MCF 10A (cell line): ENCODE measurements at regions not wholly inside any gene's neighbourhood (a gene's known extent, or its start where the extent isn't known, plus 50 kb on each side); places are given as distances from the start of the nearest gene placed in this dataset.
"Not testable (repeated sequence)": the region's sequence is repeated elsewhere in the genome, so short reads cannot be mapped to it uniquely, and the experiment has no call there.

Experiments used
- BruUV-seq: library from RNA; stranded (reverse); fragments of 400-500 nt; replicated peaks from 2 replicates; lab custom pipeline; 2021; lab: Mats Ljungman, UMichigan
- CTCF ChIA-PET: fragments of 300-600 bp; sonication (Branson Sonifier 250); formaldehyde crosslinking; extraction: SDS; loops from one replicate; lab custom pipeline; 2021; ENCODE audit warnings: antibody characterized with exemption, inconsistent platforms; lab: Yijun Ruan, JAX
- POLR2A ChIA-PET: fragments of 300-600, 350-650 bp; sonication (Branson Sonifier 250); formaldehyde crosslinking; extraction: SDS; loops from one replicate; lab custom pipeline; 2020; ENCODE audit warnings: antibody characterized with exemption, inconsistent platforms; lab: Yijun Ruan, JAX
- DNase-seq: peaks from one replicate; pipeline ENCODE4 v3.0.0-alpha.2; 2018; ENCODE audit not compliant: unreplicated experiment
- H3K27ac Mint-ChIP-seq: one replicate; pipeline ENCODE4 v1.8.0; 2022; ENCODE audit warnings: mild to moderate bottlenecking, low read depth, mixed read lengths; ENCODE audit not compliant: unreplicated experiment
- H3K27me3 Mint-ChIP-seq: one replicate; pipeline ENCODE4 v1.8.0; 2022; ENCODE audit warnings: mixed read lengths; ENCODE audit not compliant: insufficient read depth, unreplicated experiment
- H3K36me3 Mint-ChIP-seq: one replicate; pipeline ENCODE4 v1.8.0; 2022; ENCODE audit warnings: mild to moderate bottlenecking, moderate library complexity, mixed read lengths; ENCODE audit not compliant: insufficient read depth, unreplicated experiment
- H3K4me1 Mint-ChIP-seq: one replicate; pipeline ENCODE4 v1.8.0; 2022; ENCODE audit warnings: mixed read lengths; ENCODE audit not compliant: insufficient read depth, unreplicated experiment
- H3K4me3 Mint-ChIP-seq: one replicate; pipeline ENCODE4 v1.8.0; 2022; ENCODE audit warnings: mild to moderate bottlenecking, moderate library complexity, mixed read lengths; ENCODE audit not compliant: unreplicated experiment
- H3K9me3 Mint-ChIP-seq: one replicate; pipeline ENCODE4 v1.8.0; 2022; ENCODE audit warnings: mixed read lengths; ENCODE audit not compliant: unreplicated experiment
- intact Hi-C: fragments of 100-400 bp; cut with micrococcal nuclease; formaldehyde crosslinking; loops from 2 replicates; pipeline ENCODE4 v1.14.1; 2022
- TF ChIP-seq, protein P1 (sequence below): fragments of 200-600 bp; IDR thresholded peaks from one replicate; pipeline ENCODE4 v1.8.0; 2022; ENCODE audit warnings: antibody characterized with exemption, mild to moderate bottlenecking; ENCODE audit not compliant: unreplicated experiment

DNA sequence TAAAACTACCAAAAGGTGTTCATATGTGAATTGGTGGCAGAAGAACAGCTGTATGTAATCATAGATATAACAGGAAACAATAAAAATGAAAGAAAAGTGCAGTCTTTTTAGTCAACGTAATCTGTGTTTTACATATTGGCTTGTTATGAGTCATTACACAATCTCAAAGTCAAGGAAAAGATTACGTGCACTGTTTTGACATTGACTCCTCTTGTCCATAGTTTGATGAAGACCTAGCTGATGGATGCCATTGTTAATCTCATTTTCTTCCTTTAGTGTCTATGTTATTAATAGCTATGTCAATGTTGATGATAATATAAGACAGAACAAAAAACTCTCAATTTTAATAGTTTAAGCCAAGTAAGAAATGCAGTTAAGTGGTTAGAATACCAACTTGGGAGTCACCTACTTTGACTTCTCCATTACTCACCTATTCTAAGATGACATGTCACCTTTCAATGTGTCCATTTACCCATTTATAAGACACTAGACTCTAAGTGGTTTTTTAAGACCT, 84.5 kb upstream of the SAMSN1 start:
- Mint-ChIP-seq H3K27ac (no peak overlapping the region), H3K4me3 (no peak overlapping the region), H3K27me3 (no peaks in the 10 kb centered on the region), H3K9me3 (no peaks in the 10 kb centered on the region), H3K4me1 (peaks cover 6% of the 10 kb centered on the region), H3K36me3 (no peaks in the 10 kb centered on the region)
- intact Hi-C loops: no loop called here
- TF ChIP-seq, protein P1, sequence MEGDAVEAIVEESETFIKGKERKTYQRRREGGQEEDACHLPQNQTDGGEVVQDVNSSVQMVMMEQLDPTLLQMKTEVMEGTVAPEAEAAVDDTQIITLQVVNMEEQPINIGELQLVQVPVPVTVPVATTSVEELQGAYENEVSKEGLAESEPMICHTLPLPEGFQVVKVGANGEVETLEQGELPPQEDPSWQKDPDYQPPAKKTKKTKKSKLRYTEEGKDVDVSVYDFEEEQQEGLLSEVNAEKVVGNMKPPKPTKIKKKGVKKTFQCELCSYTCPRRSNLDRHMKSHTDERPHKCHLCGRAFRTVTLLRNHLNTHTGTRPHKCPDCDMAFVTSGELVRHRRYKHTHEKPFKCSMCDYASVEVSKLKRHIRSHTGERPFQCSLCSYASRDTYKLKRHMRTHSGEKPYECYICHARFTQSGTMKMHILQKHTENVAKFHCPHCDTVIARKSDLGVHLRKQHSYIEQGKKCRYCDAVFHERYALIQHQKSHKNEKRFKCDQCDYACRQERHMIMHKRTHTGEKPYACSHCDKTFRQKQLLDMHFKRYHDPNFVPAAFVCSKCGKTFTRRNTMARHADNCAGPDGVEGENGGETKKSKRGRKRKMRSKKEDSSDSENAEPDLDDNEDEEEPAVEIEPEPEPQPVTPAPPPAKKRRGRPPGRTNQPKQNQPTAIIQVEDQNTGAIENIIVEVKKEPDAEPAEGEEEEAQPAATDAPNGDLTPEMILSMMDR: no peak
- DNase-seq: no peak
- BruUV-seq: no TSS peak
- ChIA-PET POLR2A (no interaction called here), CTCF (no interaction called here)

- Mint-ChIP-seq H3K27me3 (no peaks in the 10 kb centered on the region), H3K36me3 (no peaks in the 10 kb centered on the region), H3K4me3 (no peak overlapping the region), H3K9me3 (no peaks in the 10 kb centered on the region), H3K27ac (no peak overlapping the region), H3K4me1 (peaks cover 6% of the 10 kb centered on the region)
- intact Hi-C loops: no loop called here
- BruUV-seq: no TSS peak
- DNase-seq: no peak
- ChIA-PET CTCF (interaction anchor here (0.6 to 2.4 kb wide), 5 partner anchors 9 to 44 kb away, joined by 3 to 9 read pairs (median 4); no protein-coding TSS in a partner anchor), POLR2A (interaction anchor here (1.1 kb wide), 1 partner anchor 13 kb away, joined by 4 read pairs; no protein-coding TSS in a partner anchor)
- TF ChIP-seq, protein P1: no peak
These were observed 83.3 kb upstream of the SAMSN1 start for GRCh38 chr21:14629461-14629860.

- DNase-seq, CTCF ChIA-PET, BruUV-seq, H3K27ac Mint-ChIP-seq, POLR2A ChIA-PET, H3K36me3 Mint-ChIP-seq, intact Hi-C loops, H3K4me3 Mint-ChIP-seq, H3K27me3 Mint-ChIP-seq, H3K4me1 Mint-ChIP-seq: not testable (repeated sequence)
- peaks cover 14% of the 10 kb centered on the region for H3K9me3 Mint-ChIP-seq
These were observed 77.0 kb upstream of the SAMSN1 start for GRCh38 chr21:14623079-14623478.

GRCh38 chr21:14620152-14620551, 74.0 kb upstream of the SAMSN1 start:
- Mint-ChIP-seq H3K9me3 (peaks cover 14% of the 10 kb centered on the region), H3K36me3 (no peaks in the 10 kb centered on the region), H3K27ac (no peak overlapping the region), H3K4me3 (no peak overlapping the region), H3K27me3 (no peaks in the 10 kb centered on the region), H3K4me1 (peaks cover 10% of the 10 kb centered on the region)
- ChIA-PET CTCF (no interaction called here), POLR2A (no interaction called here)
- no peak for DNase-seq
- TF ChIP-seq, protein P1: no peak
- no TSS peak for BruUV-seq
- intact Hi-C loops: no loop called here
